Upper lobe of left lung (tissue), 6 donors: ENCODE measurements at regions not wholly inside any gene's neighbourhood (a gene's known extent, or its start where the extent isn't known, plus 50 kb on each side); places are given as distances from the start of the nearest gene placed in this dataset.

Experiments used
- ATAC-seq, 2 donors: fragments of 200-7000 bp; cut with Tn5 transposase; one replicate each; pipeline ENCODE4 v1.9.1; 2022; ENCODE audit warnings: mild to moderate bottlenecking in 2 of 2, moderate library complexity in 2 of 2; ENCODE audit not compliant: low FRiP score in 2 of 2
- DNase-seq, 2 donors: peaks; one replicate each; pipeline ENCODE4 v3.0.0-alpha.2; 2019 to 2020
- H3K27ac ChIP-seq, 4 donors: fragments of 200-600 bp; sonication (generic); one replicate each; pipeline ENCODE4 v1.5.1; 2016 to 2019
- H3K27me3 ChIP-seq, 4 donors: fragments of 200-600 bp; sonication (generic); one replicate each; pipeline ENCODE4 v1.5.1; 2017 to 2019
- H3K36me3 ChIP-seq, 4 donors: fragments of 200-600 bp; sonication (generic); one replicate each; pipeline ENCODE4 v1.5.1; 2016 to 2019
- H3K4me1 ChIP-seq, 4 donors: fragments of 200-600 bp; sonication (generic); one replicate each; pipeline ENCODE4 v1.5.1; 2018 to 2019
- H3K4me3 ChIP-seq, 4 donors: fragments of 200-600 bp; sonication (generic); one replicate each; pipeline ENCODE4 v1.5.1; 2017 to 2019; ENCODE audit warnings: mild to moderate bottlenecking in 2 of 4, moderate library complexity in 1 of 4
- H3K9me3 ChIP-seq, 4 donors: fragments of 200-600 bp; sonication (generic); one replicate each; pipeline ENCODE4 v1.5.1; 2018 to 2019
- CTCF ChIP-seq, 6 experiments: fragments of 450-650 bp in 4 of 6; fragments of 200-600 bp in 2 of 6; sonication (generic) in 2 of 6; IDR thresholded peaks; one replicate each; pipeline ENCODE4 v1.5.1; 2016 to 2019; ENCODE audit warnings: antibody characterized with exemption in 6 of 6
- EP300 ChIP-seq, 4 donors: sonication (generic); formaldehyde crosslinking; IDR thresholded peaks; one replicate each; pipeline ENCODE4 v1.5.1; 2017; ENCODE audit warnings: antibody characterized with exemption in 4 of 4, control low read depth in 2 of 4
- POLR2A ChIP-seq, 4 donors: fragments of 450-650 bp; IDR thresholded peaks; one replicate each; pipeline ENCODE4 v1.5.1; 2016 to 2017; ENCODE audit warnings: antibody characterized with exemption in 4 of 4, mild to moderate bottlenecking in 2 of 4
- POLR2AphosphoS5 ChIP-seq, 2 donors: sonication (generic); formaldehyde crosslinking; IDR thresholded peaks; one replicate each; pipeline ENCODE4 v1.5.1; 2017; ENCODE audit warnings: antibody characterized with exemption in 2 of 2
- WGBS, 2 donors: methylation state at CpG; one replicate each; pipeline ENCODE4 v1.1.5; 2017 to 2018; 5-methylcytosine and 5-hydroxymethylcytosine counted together
- donor health status: DM: no; HTN: no; CAD: no; lungs with moderate emphysema.
- donor health status: DM: no; HTN: yes; CAD: no; lungs with severe emphysema.

GRCh38 chr4:155073852-155074251 is 134.6 kb upstream of the NPY2R start:
- ATAC-seq: no peak
- no peaks in the 10 kb centered on the region for H3K4me1 ChIP-seq
- H3K36me3 ChIP-seq: no peaks in the 10 kb centered on the region
- 51 to 56% methylated on average over 3 of the region's 3 CpGs for WGBS, 2 donors
- no peaks in the 10 kb centered on the region for H3K27me3 ChIP-seq
- H3K9me3 ChIP-seq: no peaks in the 10 kb centered on the region
- DNase-seq: no peak
- no peak for TF ChIP-seq EP300 (IDR thresholded peaks at IDR 0.05)
- TF ChIP-seq POLR2AphosphoS5 (IDR thresholded peaks at IDR 0.05): no peak
- TF ChIP-seq CTCF (IDR thresholded peaks at IDR 0.05): no peak
- TF ChIP-seq POLR2A (IDR thresholded peaks at IDR 0.05): no peak
- no peak overlapping the region for H3K27ac ChIP-seq
- H3K4me3 ChIP-seq: no peak overlapping the region

GRCh38 chr4:155076256-155076785 is 132.1 kb upstream of the NPY2R start:
- no peak for DNase-seq
- Histone ChIP-seq H3K4me3 (no peak overlapping the region), H3K27me3 (no peaks in the 10 kb centered on the region), H3K27ac (no peak overlapping the region), H3K4me1 (no peaks in the 10 kb centered on the region), H3K9me3 (no peaks in the 10 kb centered on the region), H3K36me3 (no peaks in the 10 kb centered on the region)
- TF ChIP-seq EP300 (IDR thresholded peaks at IDR 0.05): no peak
- no peak for TF ChIP-seq CTCF (IDR thresholded peaks at IDR 0.05)
- ATAC-seq: no peak
- 69 to 85% methylated on average over 3 of the region's 3 CpGs for WGBS, 2 donors

- TF ChIP-seq CTCF (IDR thresholded peaks at IDR 0.05): no peak
- no peak for TF ChIP-seq POLR2A (IDR thresholded peaks at IDR 0.05)
- no peak for TF ChIP-seq EP300 (IDR thresholded peaks at IDR 0.05)
- no peak for TF ChIP-seq POLR2AphosphoS5 (IDR thresholded peaks at IDR 0.05)
- no peak overlapping the region for H3K4me3 ChIP-seq
- DNase-seq: no peak
- 75 to 93% methylated on average over 2 of the region's 2 CpGs for WGBS, 2 donors
- ATAC-seq: no peak
- H3K27me3 ChIP-seq: no peaks in the 10 kb centered on the region
- no peaks in the 10 kb centered on the region for H3K4me1 ChIP-seq
- no peak overlapping the region for H3K27ac ChIP-seq
- no peaks in the 10 kb centered on the region for H3K36me3 ChIP-seq
- H3K9me3 ChIP-seq: no peaks in the 10 kb centered on the region
Observed at GRCh38 chr4:155077452-155078229, 130.8 kb upstream of the NPY2R start.

- no peaks in the 10 kb centered on the region for H3K36me3 ChIP-seq
- no peak for TF ChIP-seq EP300 (IDR thresholded peaks at IDR 0.05)
- no peak for TF ChIP-seq POLR2A (IDR thresholded peaks at IDR 0.05)
- TF ChIP-seq CTCF (IDR thresholded peaks at IDR 0.05): no peak
- no peak for TF ChIP-seq POLR2AphosphoS5 (IDR thresholded peaks at IDR 0.05)
Observed at GRCh38 chr4:155079871-155080270, 128.6 kb upstream of the NPY2R start.

GRCh38 chr4:155081222-155081621 is 127.2 kb upstream of the NPY2R start:
- Histone ChIP-seq H3K9me3 (no peaks in the 10 kb centered on the region), H3K27me3 (no peaks in the 10 kb centered on the region), H3K27ac (no peak overlapping the region), H3K4me1 (no peaks in the 10 kb centered on the region), H3K36me3 (no peaks in the 10 kb centered on the region), H3K4me3 (no peak overlapping the region)
- peak in 1 of 2 donors; percentile 22 for ATAC-seq
- 78 to 83% methylated on average over 3 of the region's 3 CpGs for WGBS, 2 donors
- TF ChIP-seq POLR2A (IDR thresholded peaks at IDR 0.05): no peak
- TF ChIP-seq CTCF (IDR thresholded peaks at IDR 0.05): no peak
- no peak for TF ChIP-seq POLR2AphosphoS5 (IDR thresholded peaks at IDR 0.05)
- no peak for TF ChIP-seq EP300 (IDR thresholded peaks at IDR 0.05)
- DNase-seq: no peak

More at GRCh38 chr4:155079871-155080270, 128.6 kb upstream of the NPY2R start:
- ATAC-seq (no peak), DNase-seq (no peak)
- Histone ChIP-seq H3K4me1 (no peaks in the 10 kb centered on the region), H3K4me3 (no peak overlapping the region), H3K27me3 (no peaks in the 10 kb centered on the region), H3K9me3 (no peaks in the 10 kb centered on the region), H3K27ac (no peak overlapping the region)
